ENCODE measurements at regions not wholly inside any gene's neighbourhood (a gene's known extent, or its start where the extent isn't known, plus 50 kb on each side); places are given as distances from the start of the nearest gene placed in this dataset.

GRCh38 chr5:68746643-68747420 is 347.0 kb upstream of the SLC30A5 start:
- TF ChIP-seq EZH2 (IDR thresholded peaks at IDR 0.05; ENCODE audit: borderline replicate concordance, low read depth, low read length, severe bottlenecking) (no peak), CTCF (IDR thresholded peaks at IDR 0.05; ENCODE audit: borderline replicate concordance, extremely low read depth, low read length, poor library complexity, severe bottlenecking) (no peak)

Measured in DND-41 (cell line).